ENCODE measurements at regions not wholly inside any gene's neighbourhood (a gene's known extent, or its start where the extent isn't known, plus 50 kb on each side); places are given as distances from the start of the nearest gene placed in this dataset.

DNA sequence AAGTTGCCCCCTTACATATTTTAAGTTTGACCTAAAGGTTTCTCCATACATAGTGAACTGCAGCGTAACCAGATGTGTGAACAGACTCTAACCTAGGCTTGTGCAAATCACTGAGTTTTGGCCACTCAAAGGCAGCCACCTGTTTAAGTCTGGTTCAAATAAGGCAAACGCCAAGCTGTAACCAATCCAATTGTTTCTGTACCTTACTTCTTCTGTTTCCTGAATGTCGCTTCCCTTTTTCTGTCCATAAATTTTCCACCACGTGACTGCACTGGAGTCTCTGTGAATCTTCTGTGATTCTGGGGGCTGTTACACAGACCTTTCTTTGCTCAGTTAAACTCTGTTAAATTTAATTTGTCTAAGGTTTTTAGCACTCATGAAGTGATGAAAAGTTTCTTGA is 618.8 kb downstream of the GLUD2 start:
- TF ChIP-seq, protein P1, sequence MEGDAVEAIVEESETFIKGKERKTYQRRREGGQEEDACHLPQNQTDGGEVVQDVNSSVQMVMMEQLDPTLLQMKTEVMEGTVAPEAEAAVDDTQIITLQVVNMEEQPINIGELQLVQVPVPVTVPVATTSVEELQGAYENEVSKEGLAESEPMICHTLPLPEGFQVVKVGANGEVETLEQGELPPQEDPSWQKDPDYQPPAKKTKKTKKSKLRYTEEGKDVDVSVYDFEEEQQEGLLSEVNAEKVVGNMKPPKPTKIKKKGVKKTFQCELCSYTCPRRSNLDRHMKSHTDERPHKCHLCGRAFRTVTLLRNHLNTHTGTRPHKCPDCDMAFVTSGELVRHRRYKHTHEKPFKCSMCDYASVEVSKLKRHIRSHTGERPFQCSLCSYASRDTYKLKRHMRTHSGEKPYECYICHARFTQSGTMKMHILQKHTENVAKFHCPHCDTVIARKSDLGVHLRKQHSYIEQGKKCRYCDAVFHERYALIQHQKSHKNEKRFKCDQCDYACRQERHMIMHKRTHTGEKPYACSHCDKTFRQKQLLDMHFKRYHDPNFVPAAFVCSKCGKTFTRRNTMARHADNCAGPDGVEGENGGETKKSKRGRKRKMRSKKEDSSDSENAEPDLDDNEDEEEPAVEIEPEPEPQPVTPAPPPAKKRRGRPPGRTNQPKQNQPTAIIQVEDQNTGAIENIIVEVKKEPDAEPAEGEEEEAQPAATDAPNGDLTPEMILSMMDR (IDR thresholded peaks at IDR 0.05; ENCODE audit: low read depth, low read length): no peak
- no peak for TF ChIP-seq EZH2phosphoT487 (IDR thresholded peaks at IDR 0.05; ENCODE audit: low read depth)
